H9 (cell line): ENCODE measurements at regions not wholly inside any gene's neighbourhood (a gene's known extent, or its start where the extent isn't known, plus 50 kb on each side); places are given as distances from the start of the nearest gene placed in this dataset.

Experiments used
- DNase-seq: peaks from one replicate; pipeline ENCODE4 v3.0.0-alpha.2; 2017
- H2AFZ ChIP-seq: one replicate; pipeline ENCODE4 v1.6.1; 2013; ENCODE audit warnings: mild to moderate bottlenecking, low read length, control low read depth, moderate library complexity
- H2AK5ac ChIP-seq: 2 replicates; pipeline ENCODE4 v1.6.1; 2013; ENCODE audit warnings: low read length, control low read depth, mixed read lengths; ENCODE audit not compliant: insufficient read length
- H2BK120ac ChIP-seq: one replicate; pipeline ENCODE4 v1.6.1; 2013; ENCODE audit warnings: low read depth, mild to moderate bottlenecking, low read length, control low read depth, inconsistent platforms; ENCODE audit not compliant: poor library complexity, severe bottlenecking
- H2BK12ac ChIP-seq: 2 replicates; pipeline ENCODE4 v1.6.1; 2013; ENCODE audit warnings: low read length, control low read depth, mixed read lengths, low read depth; ENCODE audit not compliant: insufficient read length
- H2BK15ac ChIP-seq: 2 replicates; pipeline ENCODE4 v1.6.1; 2013; ENCODE audit warnings: low read depth, low read length, control low read depth
- H2BK20ac ChIP-seq: one replicate; pipeline ENCODE4 v1.6.1; 2013; ENCODE audit warnings: low read depth, mild to moderate bottlenecking, low read length, control low read depth, inconsistent platforms; ENCODE audit not compliant: poor library complexity, severe bottlenecking
- H2BK5ac ChIP-seq: 2 replicates; pipeline ENCODE4 v1.6.1; 2013; ENCODE audit warnings: low read length, control low read depth, mixed read lengths; ENCODE audit not compliant: insufficient read length
- H3K14ac ChIP-seq: 2 replicates; pipeline ENCODE4 v1.6.1; 2013; ENCODE audit warnings: low read length, control low read depth; ENCODE audit not compliant: insufficient read depth
- H3K18ac ChIP-seq: 2 replicates; pipeline ENCODE4 v1.6.1; 2013; ENCODE audit warnings: low read depth, mild to moderate bottlenecking, mixed read lengths, low read length, control low read depth; ENCODE audit not compliant: insufficient read length
- H3K23ac ChIP-seq: 2 replicates; pipeline ENCODE4 v1.6.1; 2013; ENCODE audit warnings: low read length, control low read depth, mixed read lengths, low read depth; ENCODE audit not compliant: insufficient read length
- H3K23me2 ChIP-seq: 2 replicates; pipeline ENCODE4 v1.6.1; 2013; ENCODE audit warnings: low read depth, mild to moderate bottlenecking, mixed read lengths, low read length, control low read depth; ENCODE audit not compliant: insufficient read length, poor library complexity, severe bottlenecking
- H3K27ac ChIP-seq: 2 replicates; pipeline ENCODE4 v1.5.1; 2013; ENCODE audit warnings: low read length, control low read depth, mixed read lengths, low read depth; ENCODE audit not compliant: insufficient read length
- H3K27me3 ChIP-seq: 2 replicates; pipeline ENCODE4 v1.6.1; 2013; ENCODE audit warnings: low read length, control low read depth, inconsistent platforms; ENCODE audit not compliant: insufficient read depth
- H3K4ac ChIP-seq: 2 replicates; pipeline ENCODE4 v1.6.1; 2013; ENCODE audit warnings: low read depth, mild to moderate bottlenecking, control low read depth, inconsistent platforms, low read length, moderate library complexity
- H3K4me1 ChIP-seq: 2 replicates; pipeline ENCODE4 v1.6.1; 2013; ENCODE audit warnings: low read length, control low read depth, inconsistent platforms; ENCODE audit not compliant: insufficient read depth
- H3K4me2 ChIP-seq: 2 replicates; pipeline ENCODE4 v1.6.1; 2013; ENCODE audit warnings: low read length, control low read depth, mixed read lengths; ENCODE audit not compliant: insufficient read length, insufficient read depth
- H3K56ac ChIP-seq: 2 replicates; pipeline ENCODE4 v1.6.1; 2013; ENCODE audit warnings: low read depth, mild to moderate bottlenecking, mixed read lengths, low read length, control low read depth; ENCODE audit not compliant: insufficient read length
- H3K79me1 ChIP-seq: 2 replicates; pipeline ENCODE4 v1.6.1; 2013; ENCODE audit warnings: low read depth, mild to moderate bottlenecking, moderate library complexity, low read length, control low read depth, inconsistent platforms; ENCODE audit not compliant: insufficient read depth, poor library complexity, severe bottlenecking
- H3K79me2 ChIP-seq: 2 replicates; pipeline ENCODE4 v1.6.1; 2013; ENCODE audit warnings: low read length, control low read depth, inconsistent platforms; ENCODE audit not compliant: insufficient read depth
- H3K9ac ChIP-seq: 2 replicates; pipeline ENCODE4 v1.6.1; 2013; ENCODE audit warnings: low read length, control low read depth, mixed read lengths; ENCODE audit not compliant: insufficient read length; ENCODE audit errors: extremely low read depth
- H3K9me3 ChIP-seq: one replicate; pipeline ENCODE4 v1.6.1; 2013; ENCODE audit warnings: low read depth, low read length, inconsistent platforms; ENCODE audit not compliant: control insufficient read depth
- H3T11ph ChIP-seq: one replicate; pipeline ENCODE4 v1.6.1; 2013; ENCODE audit warnings: mild to moderate bottlenecking, low read length, control low read depth, inconsistent platforms
- H4K20me1 ChIP-seq: one replicate; pipeline ENCODE4 v1.6.1; 2013; ENCODE audit not compliant: control insufficient read depth, insufficient read length, insufficient read depth
- H4K5ac ChIP-seq: 2 replicates; pipeline ENCODE4 v1.6.1; 2013; ENCODE audit warnings: low read depth, mild to moderate bottlenecking, mixed read lengths, low read length, control low read depth; ENCODE audit not compliant: insufficient read length
- H4K8ac ChIP-seq: replicated peaks from 2 replicates; pipeline ENCODE4 v1.6.1; 2013; ENCODE audit warnings: low read length, control low read depth, mixed read lengths, low read depth; ENCODE audit not compliant: insufficient read length
- H4K91ac ChIP-seq: 2 replicates; pipeline ENCODE4 v1.6.1; 2013; ENCODE audit warnings: low read depth, mild to moderate bottlenecking, moderate library complexity, mixed read lengths, low read length, control low read depth; ENCODE audit not compliant: insufficient read length
- H3K27ac Mint-ChIP-seq, 3 experiments: 2 replicates in 2 of 3; 3 replicates in 1 of 3; pipeline ENCODE4 v1.8.0; 2020 to 2021; ENCODE audit warnings: mixed read lengths in 3 of 3, mild to moderate bottlenecking in 1 of 3, moderate library complexity in 1 of 3
- H3K27me3 Mint-ChIP-seq: 2 replicates; pipeline ENCODE4 v1.8.0; 2021; ENCODE audit warnings: low read depth, mild to moderate bottlenecking, moderate library complexity, mixed read lengths
- H3K36me3 Mint-ChIP-seq, 3 experiments: 2 replicates in 2 of 3; 3 replicates in 1 of 3; pipeline ENCODE4 v1.8.0; 2020 to 2021; ENCODE audit warnings: low read depth in 3 of 3, mixed read lengths in 3 of 3; ENCODE audit not compliant: insufficient read depth in 1 of 3
- H3K4me1 Mint-ChIP-seq, 2 experiments: 2 replicates each; pipeline ENCODE4 v1.8.0; 2020; ENCODE audit warnings: mixed read lengths in 2 of 2
- H3K4me3 Mint-ChIP-seq, 2 experiments: 2 replicates in 1 of 2; 3 replicates in 1 of 2; pipeline ENCODE4 v1.8.0; 2020 to 2021; ENCODE audit warnings: mild to moderate bottlenecking in 2 of 2, mixed read lengths in 2 of 2, moderate library complexity in 1 of 2
- H3K9me3 Mint-ChIP-seq, 2 experiments: 2 replicates in 1 of 2; 3 replicates in 1 of 2; pipeline ENCODE4 v1.8.0; 2020; ENCODE audit warnings: mild to moderate bottlenecking in 2 of 2, mixed read lengths in 2 of 2, moderate library complexity in 1 of 2
- WGBS: extraction: QIAGEN DNeasy Blood & Tissue Kit; methylation state at CpG from one replicate; pipeline ENCODE4 v1.1.7; 2013; ENCODE audit warnings: missing lambda C conversion rate, low lambda C conversion rate, mixed read lengths; ENCODE audit not compliant: insufficient read length; ENCODE audit errors: extremely low coverage; 5-methylcytosine and 5-hydroxymethylcytosine counted together
- TF ChIP-seq, protein P1 (sequence below): fragments of 200-600 bp; sonication (generic); conservative IDR thresholded peaks from 3 replicates; pipeline ENCODE4 v1.8.0; 2021; ENCODE audit warnings: antibody characterized with exemption, mild to moderate bottlenecking

GRCh38 chr10:36117231-36117630, 475.1 kb upstream of the FZD8 start:
- Mint-ChIP-seq H3K9me3 (no peaks in the 10 kb centered on the region), H3K27me3 (no peaks in the 10 kb centered on the region), H3K36me3 (no peaks in the 10 kb centered on the region), H3K27ac (no peak overlapping the region), H3K4me1 (peaks cover 0 to 12% of the 10 kb centered on the region in 2 experiments; a peak in 2 of 4 replicates), H3K4me3 (no peak overlapping the region)
- no peak overlapping the region for H3K4ac ChIP-seq
- H4K8ac ChIP-seq, result no peak overlapping the region
- no peak overlapping the region for H3K27ac ChIP-seq
- H3K18ac ChIP-seq, result no peak overlapping the region
- no peak overlapping the region for H2BK12ac ChIP-seq
- H2AFZ ChIP-seq, result no peak overlapping the region
- no peak overlapping the region for H3K9ac ChIP-seq
- no peak overlapping the region for H3K14ac ChIP-seq
- H3K4me2 ChIP-seq, result no peak overlapping the region
- H2BK120ac ChIP-seq, result no peak overlapping the region
- no peak overlapping the region for H2BK15ac ChIP-seq
- DNase-seq, result no peak
- no peak overlapping the region for H2BK5ac ChIP-seq
- WGBS, result no CpG with 5 or more reads among the region's 5 CpGs
- no peaks in the 10 kb centered on the region for H4K20me1 ChIP-seq
- TF ChIP-seq, protein P1, sequence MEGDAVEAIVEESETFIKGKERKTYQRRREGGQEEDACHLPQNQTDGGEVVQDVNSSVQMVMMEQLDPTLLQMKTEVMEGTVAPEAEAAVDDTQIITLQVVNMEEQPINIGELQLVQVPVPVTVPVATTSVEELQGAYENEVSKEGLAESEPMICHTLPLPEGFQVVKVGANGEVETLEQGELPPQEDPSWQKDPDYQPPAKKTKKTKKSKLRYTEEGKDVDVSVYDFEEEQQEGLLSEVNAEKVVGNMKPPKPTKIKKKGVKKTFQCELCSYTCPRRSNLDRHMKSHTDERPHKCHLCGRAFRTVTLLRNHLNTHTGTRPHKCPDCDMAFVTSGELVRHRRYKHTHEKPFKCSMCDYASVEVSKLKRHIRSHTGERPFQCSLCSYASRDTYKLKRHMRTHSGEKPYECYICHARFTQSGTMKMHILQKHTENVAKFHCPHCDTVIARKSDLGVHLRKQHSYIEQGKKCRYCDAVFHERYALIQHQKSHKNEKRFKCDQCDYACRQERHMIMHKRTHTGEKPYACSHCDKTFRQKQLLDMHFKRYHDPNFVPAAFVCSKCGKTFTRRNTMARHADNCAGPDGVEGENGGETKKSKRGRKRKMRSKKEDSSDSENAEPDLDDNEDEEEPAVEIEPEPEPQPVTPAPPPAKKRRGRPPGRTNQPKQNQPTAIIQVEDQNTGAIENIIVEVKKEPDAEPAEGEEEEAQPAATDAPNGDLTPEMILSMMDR, result no peak
- no peak overlapping the region for H3K23ac ChIP-seq
- H3K9me3 ChIP-seq, result no peaks in the 10 kb centered on the region
- no peak overlapping the region for H2BK20ac ChIP-seq
- H3K56ac ChIP-seq, result no peak overlapping the region
- H3K27me3 ChIP-seq, result no peaks in the 10 kb centered on the region
- no peaks in the 10 kb centered on the region for H3K79me2 ChIP-seq
- no peak overlapping the region for H2AK5ac ChIP-seq
- no peaks in the 10 kb centered on the region for H3K79me1 ChIP-seq
- H4K91ac ChIP-seq, result no peak overlapping the region
- no peak overlapping the region for H4K5ac ChIP-seq
- H3K23me2 ChIP-seq, result no peaks in the 10 kb centered on the region
- no peaks in the 10 kb centered on the region for H3K4me1 ChIP-seq
- no peak overlapping the region for H3T11ph ChIP-seq
